CD8-positive, alpha-beta memory T cell (primary cell): ENCODE measurements at regions not wholly inside any gene's neighbourhood (a gene's known extent, or its start where the extent isn't known, plus 50 kb on each side); places are given as distances from the start of the nearest gene placed in this dataset.

Experiments used
- CTCF ChIA-PET: fragments of 350-600 bp; sonication (Branson Sonifier 250); formaldehyde crosslinking; loops from one replicate; lab custom pipeline; 2021; ENCODE audit warnings: antibody characterized with exemption; lab: Charles Lee
- POLR2A ChIA-PET: fragments of 350-600 bp; sonication (Branson Sonifier 250); formaldehyde crosslinking; loops from one replicate; lab custom pipeline; 2021; ENCODE audit warnings: antibody characterized with exemption; lab: Charles Lee
- DNase-seq, 5 donors: peaks; one replicate each; pipeline versions ENCODE4 v3.0.0 to v3.0.0-alpha.2; 2020 to 2022; ENCODE audit warnings: mixed read lengths in 1 of 5
- H3K27ac ChIP-seq: one replicate; pipeline ENCODE4 v1.7.0; 2013; ENCODE audit warnings: low read depth, mild to moderate bottlenecking, low read length, moderate library complexity
- H3K27me3 ChIP-seq: 2 replicates; pipeline ENCODE4 v1.7.0; 2013; ENCODE audit warnings: low read length, mild to moderate bottlenecking; ENCODE audit not compliant: insufficient read depth, poor library complexity, severe bottlenecking
- H3K36me3 ChIP-seq: 2 replicates; pipeline ENCODE4 v1.7.0; 2013; ENCODE audit warnings: mild to moderate bottlenecking, low read length, moderate library complexity; ENCODE audit not compliant: insufficient read depth
- H3K4me1 ChIP-seq: 2 replicates; pipeline ENCODE4 v1.7.0; 2013; ENCODE audit warnings: mild to moderate bottlenecking, low read length, moderate library complexity; ENCODE audit not compliant: insufficient read depth
- H3K4me3 ChIP-seq: 2 replicates; pipeline ENCODE4 v1.7.0; 2013; ENCODE audit warnings: mild to moderate bottlenecking, low read length
- H3K9me3 ChIP-seq: 2 replicates; pipeline ENCODE4 v1.7.0; 2013; ENCODE audit warnings: mild to moderate bottlenecking, low read length
- H3K27ac Mint-ChIP-seq, 8 donors: one replicate each; pipeline ENCODE4 v1.8.0; 2020 to 2021; ENCODE audit warnings: mixed read lengths in 8 of 8, mild to moderate bottlenecking in 6 of 8, inconsistent platforms in 3 of 8, moderate library complexity in 3 of 8
- H3K27me3 Mint-ChIP-seq, 2 donors: one replicate each; pipeline ENCODE4 v1.8.0; 2020 to 2021; ENCODE audit warnings: mixed read lengths in 2 of 2, mild to moderate bottlenecking in 1 of 2, moderate library complexity in 1 of 2
- H3K36me3 Mint-ChIP-seq, 3 donors: one replicate each; pipeline ENCODE4 v1.8.0; 2020 to 2021; ENCODE audit warnings: mixed read lengths in 3 of 3, inconsistent platforms in 1 of 3, mild to moderate bottlenecking in 1 of 3
- H3K4me1 Mint-ChIP-seq, 3 donors: one replicate each; pipeline ENCODE4 v1.8.0; 2020 to 2021; ENCODE audit warnings: mixed read lengths in 3 of 3, inconsistent platforms in 1 of 3, mild to moderate bottlenecking in 1 of 3
- H3K4me3 Mint-ChIP-seq, 7 donors: one replicate each; pipeline ENCODE4 v1.8.0; 2020 to 2021; ENCODE audit warnings: mixed read lengths in 7 of 7, mild to moderate bottlenecking in 6 of 7, moderate library complexity in 4 of 7, inconsistent platforms in 2 of 7
- H3K9me3 Mint-ChIP-seq, 5 donors: one replicate each; pipeline ENCODE4 v1.8.0; 2020 to 2022; ENCODE audit warnings: mixed read lengths in 5 of 5, mild to moderate bottlenecking in 3 of 5, moderate library complexity in 2 of 5, inconsistent platforms in 1 of 5

- POLR2A ChIA-PET: no interaction called here
- Mint-ChIP-seq H3K4me1 (no peaks in the 10 kb centered on the region), H3K27ac (no peak overlapping the region), H3K27me3 (peaks cover 0 to 1% of the 10 kb centered on the region in 2 donors), H3K9me3 (no peaks in the 10 kb centered on the region), H3K4me3 (no peak overlapping the region), H3K36me3 (peaks cover 0 to 3% (median 2%) of the 10 kb centered on the region in 3 donors)
- Histone ChIP-seq H3K9me3 (no peaks in the 10 kb centered on the region), H3K27ac (no peak overlapping the region), H3K4me1 (no peaks in the 10 kb centered on the region), H3K4me3 (no peak overlapping the region), H3K36me3 (no peaks in the 10 kb centered on the region), H3K27me3 (no peaks in the 10 kb centered on the region)
- CTCF ChIA-PET: no interaction called here
- no peak for DNase-seq
These were observed 330.2 kb upstream of the FMN2 start for GRCh38 chr1:239761509-239761908.

- H3K9me3 Mint-ChIP-seq: no peaks in the 10 kb centered on the region
- H3K27ac ChIP-seq: no peak overlapping the region
- POLR2A ChIA-PET: no interaction called here
- H3K36me3 ChIP-seq: no peaks in the 10 kb centered on the region
- DNase-seq: no peak
- H3K4me3 Mint-ChIP-seq: no peak overlapping the region
- H3K27me3 ChIP-seq: no peaks in the 10 kb centered on the region
- H3K27ac Mint-ChIP-seq: peak overlapping the region in 1 of 8 donors; percentile 18
- peaks cover 0 to 3% (median 2%) of the 10 kb centered on the region in 3 donors for H3K36me3 Mint-ChIP-seq
- H3K4me3 ChIP-seq: no peak overlapping the region
- no peaks in the 10 kb centered on the region for H3K4me1 ChIP-seq
- no peaks in the 10 kb centered on the region for H3K9me3 ChIP-seq
- no peaks in the 10 kb centered on the region for H3K4me1 Mint-ChIP-seq
- H3K27me3 Mint-ChIP-seq: no peaks in the 10 kb centered on the region
- CTCF ChIA-PET: interaction anchor here (1.3 kb wide), 1 partner anchor 13 kb away, joined by 3 read pairs; no protein-coding TSS in a partner anchor
These were observed 327.8 kb upstream of the FMN2 start for GRCh38 chr1:239763850-239764249.

- Mint-ChIP-seq H3K27me3 (no peaks in the 10 kb centered on the region), H3K9me3 (no peaks in the 10 kb centered on the region), H3K27ac (no peak overlapping the region), H3K36me3 (peaks cover 0 to 3% (median 2%) of the 10 kb centered on the region in 3 donors), H3K4me1 (no peaks in the 10 kb centered on the region), H3K4me3 (no peak overlapping the region)
- Histone ChIP-seq H3K9me3 (no peaks in the 10 kb centered on the region), H3K4me3 (no peak overlapping the region), H3K36me3 (no peaks in the 10 kb centered on the region), H3K27me3 (no peaks in the 10 kb centered on the region), H3K4me1 (no peaks in the 10 kb centered on the region), H3K27ac (no peak overlapping the region)
- DNase-seq: no peak
- CTCF ChIA-PET: interaction anchor here (1.3 kb wide), 1 partner anchor 12 kb away, joined by 3 read pairs; no protein-coding TSS in a partner anchor
- POLR2A ChIA-PET: no interaction called here
These were observed 327.1 kb upstream of the FMN2 start for GRCh38 chr1:239764546-239764945.

DNA sequence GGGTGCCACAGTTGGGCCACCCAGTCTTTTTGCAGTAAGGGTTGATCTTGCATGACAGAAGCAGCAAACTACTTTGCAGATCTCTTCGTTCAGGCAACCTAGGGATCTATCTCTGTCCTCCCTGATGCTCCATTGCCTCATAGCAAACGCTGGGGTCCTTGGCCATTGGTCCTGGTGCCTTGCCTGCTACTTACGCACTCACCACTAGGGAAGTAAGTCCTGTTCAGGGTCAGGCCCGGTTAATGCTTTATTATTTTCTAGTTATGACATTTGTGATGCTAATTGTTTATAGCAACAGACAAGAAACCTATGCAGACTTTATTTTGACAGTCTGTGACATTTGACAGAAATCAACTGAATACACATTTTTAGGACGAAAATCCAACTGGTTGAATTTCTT, 326.5 kb upstream of the FMN2 start:
- Histone ChIP-seq H3K4me3 (no peak overlapping the region), H3K4me1 (no peaks in the 10 kb centered on the region), H3K27me3 (no peaks in the 10 kb centered on the region), H3K27ac (no peak overlapping the region), H3K36me3 (no peaks in the 10 kb centered on the region), H3K9me3 (no peaks in the 10 kb centered on the region)
- no peak overlapping the region for H3K4me3 Mint-ChIP-seq
- H3K36me3 Mint-ChIP-seq: peaks cover 0 to 3% (median 2%) of the 10 kb centered on the region in 3 donors
- no peaks in the 10 kb centered on the region for H3K27me3 Mint-ChIP-seq
- no peak for DNase-seq
- no peaks in the 10 kb centered on the region for H3K4me1 Mint-ChIP-seq
- POLR2A ChIA-PET: no interaction called here
- H3K9me3 Mint-ChIP-seq: no peaks in the 10 kb centered on the region
- CTCF ChIA-PET: no interaction called here
- H3K27ac Mint-ChIP-seq: no peak overlapping the region

GRCh38 chr1:239771550-239771949, 320.1 kb upstream of the FMN2 start:
- Histone ChIP-seq H3K4me1 (no peaks in the 10 kb centered on the region), H3K27me3 (no peaks in the 10 kb centered on the region)
- CTCF ChIA-PET: no interaction called here

DNA sequence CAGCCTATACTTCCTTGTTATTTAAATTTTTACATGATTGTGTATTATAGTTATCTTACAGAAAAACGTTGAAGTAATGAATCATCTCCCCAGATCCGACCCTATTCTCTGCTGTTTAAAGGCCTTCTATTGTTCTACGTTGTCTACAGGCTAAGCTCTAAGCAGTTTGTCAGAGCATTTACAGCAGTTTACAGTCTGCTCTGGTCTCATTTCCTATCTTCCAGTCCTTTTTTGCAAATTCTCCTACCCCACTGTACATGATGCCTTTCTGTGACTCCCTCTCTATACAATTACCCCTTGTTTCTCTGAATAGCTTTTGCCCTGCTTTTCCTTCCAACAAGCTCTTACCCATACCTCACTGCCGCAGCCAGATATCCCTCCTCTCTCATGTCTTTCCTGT, 319.2 kb upstream of the FMN2 start:
- H3K36me3 Mint-ChIP-seq: peaks cover 0 to 3% (median 0%) of the 10 kb centered on the region in 3 donors

More at GRCh38 chr1:239771550-239771949, 320.1 kb upstream of the FMN2 start:
- Histone ChIP-seq H3K9me3 (no peaks in the 10 kb centered on the region), H3K36me3 (no peaks in the 10 kb centered on the region), H3K27ac (no peak overlapping the region), H3K4me3 (no peak overlapping the region)
- no peak for DNase-seq
- no peaks in the 10 kb centered on the region for H3K4me1 Mint-ChIP-seq
- no peak overlapping the region for H3K4me3 Mint-ChIP-seq
- no peaks in the 10 kb centered on the region for H3K9me3 Mint-ChIP-seq
- peaks cover 0 to 3% (median 0%) of the 10 kb centered on the region in 3 donors for H3K36me3 Mint-ChIP-seq
- POLR2A ChIA-PET: no interaction called here
- no peak overlapping the region for H3K27ac Mint-ChIP-seq
- H3K27me3 Mint-ChIP-seq: peaks cover 0 to 2% of the 10 kb centered on the region in 2 donors

GRCh38 chr1:239775466-239775865, 316.2 kb upstream of the FMN2 start:
- H3K27ac ChIP-seq: no peak overlapping the region
- peak overlapping the region in 1 of 8 donors; percentile 47 for H3K27ac Mint-ChIP-seq
- DNase-seq: no peak
- H3K9me3 ChIP-seq: no peaks in the 10 kb centered on the region
- H3K27me3 Mint-ChIP-seq: peaks cover 0 to 2% of the 10 kb centered on the region in 2 donors
- H3K4me3 ChIP-seq: no peak overlapping the region
- ChIA-PET CTCF (no interaction called here), POLR2A (no interaction called here)
- peaks cover 0 to 3% (median 0%) of the 10 kb centered on the region in 3 donors for H3K36me3 Mint-ChIP-seq
- no peak overlapping the region for H3K4me3 Mint-ChIP-seq
- H3K4me1 ChIP-seq: no peaks in the 10 kb centered on the region
- peaks cover 0 to 2% (median 0%) of the 10 kb centered on the region in 5 donors for H3K9me3 Mint-ChIP-seq
- H3K4me1 Mint-ChIP-seq: no peaks in the 10 kb centered on the region
- H3K27me3 ChIP-seq: no peaks in the 10 kb centered on the region
- H3K36me3 ChIP-seq: no peaks in the 10 kb centered on the region

More for the DNA sequence above, 319.2 kb upstream of the FMN2 start:
- DNase-seq: no peak
- no peaks in the 10 kb centered on the region for H3K4me1 Mint-ChIP-seq
- ChIA-PET CTCF (no interaction called here), POLR2A (no interaction called here)
- no peak overlapping the region for H3K4me3 Mint-ChIP-seq
- Histone ChIP-seq H3K4me1 (no peaks in the 10 kb centered on the region), H3K9me3 (no peaks in the 10 kb centered on the region), H3K4me3 (no peak overlapping the region), H3K27ac (no peak overlapping the region), H3K36me3 (no peaks in the 10 kb centered on the region), H3K27me3 (no peaks in the 10 kb centered on the region)
- no peak overlapping the region for H3K27ac Mint-ChIP-seq
- H3K27me3 Mint-ChIP-seq: peaks cover 0 to 2% of the 10 kb centered on the region in 2 donors
- H3K9me3 Mint-ChIP-seq: peaks cover 0 to 2% (median 0%) of the 10 kb centered on the region in 5 donors

DNA sequence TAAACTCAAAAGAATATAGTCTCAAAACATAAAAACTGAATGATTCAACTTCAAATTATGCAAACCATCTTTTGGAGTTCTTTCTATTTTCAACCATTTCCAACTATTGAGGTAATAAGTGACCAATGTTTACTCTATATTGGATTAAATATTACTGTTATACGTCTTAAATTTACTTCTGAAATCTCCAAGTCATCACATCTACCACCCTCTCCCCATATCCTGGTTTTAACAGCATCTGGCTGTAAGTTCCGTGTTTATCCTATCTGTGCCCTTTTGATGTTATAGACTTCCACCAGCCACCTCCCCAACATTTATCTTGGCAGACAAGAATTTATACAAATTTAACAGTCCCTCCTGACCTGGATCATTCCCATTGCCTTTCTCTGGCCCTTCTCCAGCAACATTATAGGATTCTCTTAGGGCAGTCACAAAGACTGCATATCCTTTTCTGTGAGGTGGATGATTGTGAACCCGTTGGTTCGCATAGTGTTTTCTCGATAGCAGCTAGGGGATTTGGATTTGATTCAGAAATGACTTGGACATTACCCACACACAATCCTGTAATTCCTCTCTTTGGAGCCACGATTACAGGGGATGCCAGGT, 313.4 kb upstream of the FMN2 start:
- H3K27ac Mint-ChIP-seq: no peak overlapping the region
- H3K9me3 Mint-ChIP-seq: peaks cover 0 to 2% (median 0%) of the 10 kb centered on the region in 5 donors
- peaks cover 0 to 3% (median 1%) of the 10 kb centered on the region in 3 donors for H3K36me3 Mint-ChIP-seq
- no peaks in the 10 kb centered on the region for H3K4me1 Mint-ChIP-seq
- Histone ChIP-seq H3K27ac (no peak overlapping the region), H3K36me3 (no peaks in the 10 kb centered on the region), H3K27me3 (no peaks in the 10 kb centered on the region), H3K4me3 (no peak overlapping the region), H3K4me1 (no peaks in the 10 kb centered on the region), H3K9me3 (no peaks in the 10 kb centered on the region)
- H3K4me3 Mint-ChIP-seq: no peak overlapping the region
- peaks cover 0 to 2% of the 10 kb centered on the region in 2 donors for H3K27me3 Mint-ChIP-seq
- CTCF ChIA-PET: no interaction called here
- DNase-seq: no peak
- POLR2A ChIA-PET: no interaction called here
